NT2/D1 (cell line): ENCODE measurements at regions not wholly inside any gene's neighbourhood (a gene's known extent, or its start where the extent isn't known, plus 50 kb on each side); places are given as distances from the start of the nearest gene placed in this dataset.
"Not testable (repeated sequence)": the region's sequence is repeated elsewhere in the genome, so short reads cannot be mapped to it uniquely, and the experiment has no call there.

ENCODE experiments used
- DNase-seq: peaks from one replicate; pipeline ENCODE4 v3.0.0-alpha.2; 2011; ENCODE audit warnings: low read depth, low spot score
- H3K27me3 ChIP-seq: 2 replicates; pipeline ENCODE4 v1.6.0; 2011; ENCODE audit warnings: mild to moderate bottlenecking; ENCODE audit not compliant: insufficient read length, insufficient read depth
- H3K36me3 ChIP-seq: 2 replicates; pipeline ENCODE4 v1.6.1; 2011; ENCODE audit warnings: mild to moderate bottlenecking, low read length, mixed read lengths; ENCODE audit not compliant: insufficient read depth, insufficient read length
- H3K4me1 ChIP-seq: 2 replicates; pipeline ENCODE4 v1.5.1; 2011; ENCODE audit not compliant: insufficient read depth, insufficient read length
- H3K4me3 ChIP-seq: 2 replicates; pipeline ENCODE4 v1.5.1; 2011; ENCODE audit warnings: low read depth; ENCODE audit not compliant: insufficient read length
- H3K9ac ChIP-seq: 2 replicates; pipeline ENCODE4 v1.6.0; 2011; ENCODE audit warnings: low read depth; ENCODE audit not compliant: insufficient read length
- H3K9me3 ChIP-seq: 2 replicates; pipeline ENCODE4 v1.5.1; 2011; ENCODE audit warnings: mild to moderate bottlenecking, low read length; ENCODE audit not compliant: insufficient read depth
- SUZ12 ChIP-seq: IDR thresholded peaks from 2 replicates; pipeline ENCODE4 v1.6.1; 2011; ENCODE audit not compliant: insufficient read length, insufficient read depth; ENCODE audit errors: extremely low read depth
- YY1 ChIP-seq: IDR thresholded peaks from 2 replicates; pipeline ENCODE4 v1.6.1; 2011; ENCODE audit not compliant: insufficient read length, insufficient read depth
- ZNF274 ChIP-seq: IDR thresholded peaks from 2 replicates; pipeline ENCODE4 v1.6.1; 2011; ENCODE audit warnings: mild to moderate bottlenecking, low read depth, low read length

- Histone ChIP-seq H3K9ac (no peak overlapping the region), H3K27me3 (no peaks in the 10 kb centered on the region), H3K4me1 (no peaks in the 10 kb centered on the region), H3K9me3 (peaks cover 10% of the 10 kb centered on the region), H3K4me3 (no peak overlapping the region), H3K36me3 (no peaks in the 10 kb centered on the region)
- TF ChIP-seq ZNF274 (no peak), SUZ12 (no peak), YY1 (no peak)
- no peak for DNase-seq
These were observed 107.9 kb upstream of the PMCH start for GRCh38 chr12:102305486-102305885.

GRCh38 chr12:102304667-102305066, 107.0 kb upstream of the PMCH start:
- not testable (repeated sequence) for H3K4me1 ChIP-seq, H3K36me3 ChIP-seq, DNase-seq, H3K9ac ChIP-seq, H3K9me3 ChIP-seq, H3K4me3 ChIP-seq, H3K27me3 ChIP-seq

- Histone ChIP-seq H3K27me3 (no peaks in the 10 kb centered on the region), H3K9ac (no peak overlapping the region), H3K36me3 (no peaks in the 10 kb centered on the region), H3K9me3 (peaks cover 9% of the 10 kb centered on the region), H3K4me3 (no peak overlapping the region), H3K4me1 (no peaks in the 10 kb centered on the region)
- TF ChIP-seq ZNF274, result no peak
- TF ChIP-seq SUZ12, result no peak
- no peak for TF ChIP-seq YY1
- no peak for DNase-seq
These were observed 104.9 kb upstream of the PMCH start for GRCh38 chr12:102302553-102302952.

GRCh38 chr12:102301547-102301946, 103.9 kb upstream of the PMCH start:
- Histone ChIP-seq H3K27me3 (no peaks in the 10 kb centered on the region), H3K4me3 (no peak overlapping the region), H3K4me1 (no peaks in the 10 kb centered on the region), H3K9ac (no peak overlapping the region), H3K9me3 (no peaks in the 10 kb centered on the region), H3K36me3 (no peaks in the 10 kb centered on the region)
- TF ChIP-seq YY1 (no peak), SUZ12 (no peak), ZNF274 (no peak)
- DNase-seq, result no peak

GRCh38 chr12:102300824-102301461, 103.3 kb upstream of the PMCH start:
- no peak overlapping the region for H3K9ac ChIP-seq
- H3K27me3 ChIP-seq, result no peaks in the 10 kb centered on the region
- DNase-seq, result peak; percentile 56
- no peak for TF ChIP-seq SUZ12
- no peaks in the 10 kb centered on the region for H3K36me3 ChIP-seq
- H3K4me1 ChIP-seq, result no peaks in the 10 kb centered on the region
- H3K9me3 ChIP-seq, result no peaks in the 10 kb centered on the region
- no peak overlapping the region for H3K4me3 ChIP-seq

GRCh38 chr12:102299731-102300130, 102.1 kb upstream of the PMCH start:
- Histone ChIP-seq H3K36me3 (no peaks in the 10 kb centered on the region), H3K4me1 (no peaks in the 10 kb centered on the region), H3K9ac (no peak overlapping the region), H3K9me3 (no peaks in the 10 kb centered on the region), H3K27me3 (no peaks in the 10 kb centered on the region), H3K4me3 (no peak overlapping the region)
- TF ChIP-seq ZNF274 (no peak), SUZ12 (no peak), YY1 (no peak)
- no peak for DNase-seq

GRCh38 chr12:102298022-102298421, 100.4 kb upstream of the PMCH start:
- H3K9ac ChIP-seq, result no peak overlapping the region
- H3K27me3 ChIP-seq, result no peaks in the 10 kb centered on the region
- no peak for DNase-seq
- H3K36me3 ChIP-seq, result no peaks in the 10 kb centered on the region
- no peaks in the 10 kb centered on the region for H3K9me3 ChIP-seq
- no peaks in the 10 kb centered on the region for H3K4me1 ChIP-seq
- H3K4me3 ChIP-seq, result no peak overlapping the region
- TF ChIP-seq ZNF274 (no peak), YY1 (no peak), SUZ12 (no peak)

GRCh38 chr12:102297412-102297811, 99.8 kb upstream of the PMCH start:
- TF ChIP-seq SUZ12 (no peak), YY1 (no peak), ZNF274 (no peak)

More at GRCh38 chr12:102297412-102297811, 99.8 kb upstream of the PMCH start:
- Histone ChIP-seq H3K4me1 (no peaks in the 10 kb centered on the region), H3K9ac (no peak overlapping the region), H3K36me3 (no peaks in the 10 kb centered on the region), H3K9me3 (no peaks in the 10 kb centered on the region), H3K4me3 (no peak overlapping the region), H3K27me3 (no peaks in the 10 kb centered on the region)
- no peak for DNase-seq
